HL-60 (cell line): ENCODE measurements at regions not wholly inside any gene's neighbourhood (a gene's known extent, or its start where the extent isn't known, plus 50 kb on each side); places are given as distances from the start of the nearest gene placed in this dataset.
"Not testable (repeated sequence)": the region's sequence is repeated elsewhere in the genome, so short reads cannot be mapped to it uniquely, and the experiment has no call there.

Source experiments
- DNase-seq, 2 experiments: peaks; one replicate each; pipeline ENCODE4 v3.0.0-alpha.2; 2010 to 2020; ENCODE audit warnings: low read depth in 1 of 2, low spot score in 1 of 2
- H3K27ac ChIP-seq: fragments of 250-450 bp; sonication (Bioruptor Pico); replicated peaks from 2 replicates; pipeline ENCODE4 v1.5.1; 2020; ENCODE audit warnings: mild to moderate bottlenecking, moderate library complexity
- H3K27me3 ChIP-seq: fragments of 250-450 bp; sonication (Bioruptor Pico); 2 replicates; pipeline ENCODE4 v1.5.1; 2021; ENCODE audit warnings: mild to moderate bottlenecking, moderate library complexity; ENCODE audit not compliant: insufficient read depth, poor library complexity, severe bottlenecking
- H3K4me3 ChIP-seq: replicated peaks from 2 replicates; pipeline ENCODE4 v1.5.1; 2011; ENCODE audit warnings: mild to moderate bottlenecking, control low read depth, low read length; ENCODE audit not compliant: insufficient read depth
- GABPA ChIP-seq: IDR thresholded peaks from 2 replicates; pipeline ENCODE4 v1.6.1; 2012; ENCODE audit warnings: low read depth
- POLR2AphosphoS5 ChIP-seq: IDR thresholded peaks from 2 replicates; pipeline ENCODE4 v1.6.1; 2012; ENCODE audit warnings: low read depth
- SPI1 ChIP-seq: IDR thresholded peaks from 2 replicates; pipeline ENCODE4 v1.6.1; 2012; ENCODE audit warnings: low read depth, mild to moderate bottlenecking, borderline replicate concordance
- TF ChIP-seq, protein P1 (sequence below): IDR thresholded peaks from one replicate; pipeline ENCODE4 v1.5.1; 2011; ENCODE audit warnings: low read length, control low read depth, inconsistent platforms; ENCODE audit not compliant: insufficient read depth
- TF ChIP-seq, protein P2 (sequence below): IDR thresholded peaks from 2 replicates; pipeline ENCODE4 v1.6.1; 2012; ENCODE audit warnings: low read depth; ENCODE audit not compliant: insufficient replicate concordance

GRCh38 chr7:113751547-113751946, 167.3 kb downstream of the PPP1R3A start:
- Histone ChIP-seq H3K4me3 (no peak overlapping the region), H3K27ac (no peak overlapping the region), H3K27me3 (peaks cover 2% of the 10 kb centered on the region)
- TF ChIP-seq SPI1 (no peak), GABPA (no peak), POLR2AphosphoS5 (no peak)
- TF ChIP-seq, protein P1, sequence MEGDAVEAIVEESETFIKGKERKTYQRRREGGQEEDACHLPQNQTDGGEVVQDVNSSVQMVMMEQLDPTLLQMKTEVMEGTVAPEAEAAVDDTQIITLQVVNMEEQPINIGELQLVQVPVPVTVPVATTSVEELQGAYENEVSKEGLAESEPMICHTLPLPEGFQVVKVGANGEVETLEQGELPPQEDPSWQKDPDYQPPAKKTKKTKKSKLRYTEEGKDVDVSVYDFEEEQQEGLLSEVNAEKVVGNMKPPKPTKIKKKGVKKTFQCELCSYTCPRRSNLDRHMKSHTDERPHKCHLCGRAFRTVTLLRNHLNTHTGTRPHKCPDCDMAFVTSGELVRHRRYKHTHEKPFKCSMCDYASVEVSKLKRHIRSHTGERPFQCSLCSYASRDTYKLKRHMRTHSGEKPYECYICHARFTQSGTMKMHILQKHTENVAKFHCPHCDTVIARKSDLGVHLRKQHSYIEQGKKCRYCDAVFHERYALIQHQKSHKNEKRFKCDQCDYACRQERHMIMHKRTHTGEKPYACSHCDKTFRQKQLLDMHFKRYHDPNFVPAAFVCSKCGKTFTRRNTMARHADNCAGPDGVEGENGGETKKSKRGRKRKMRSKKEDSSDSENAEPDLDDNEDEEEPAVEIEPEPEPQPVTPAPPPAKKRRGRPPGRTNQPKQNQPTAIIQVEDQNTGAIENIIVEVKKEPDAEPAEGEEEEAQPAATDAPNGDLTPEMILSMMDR, result no peak
- TF ChIP-seq, protein P2, sequence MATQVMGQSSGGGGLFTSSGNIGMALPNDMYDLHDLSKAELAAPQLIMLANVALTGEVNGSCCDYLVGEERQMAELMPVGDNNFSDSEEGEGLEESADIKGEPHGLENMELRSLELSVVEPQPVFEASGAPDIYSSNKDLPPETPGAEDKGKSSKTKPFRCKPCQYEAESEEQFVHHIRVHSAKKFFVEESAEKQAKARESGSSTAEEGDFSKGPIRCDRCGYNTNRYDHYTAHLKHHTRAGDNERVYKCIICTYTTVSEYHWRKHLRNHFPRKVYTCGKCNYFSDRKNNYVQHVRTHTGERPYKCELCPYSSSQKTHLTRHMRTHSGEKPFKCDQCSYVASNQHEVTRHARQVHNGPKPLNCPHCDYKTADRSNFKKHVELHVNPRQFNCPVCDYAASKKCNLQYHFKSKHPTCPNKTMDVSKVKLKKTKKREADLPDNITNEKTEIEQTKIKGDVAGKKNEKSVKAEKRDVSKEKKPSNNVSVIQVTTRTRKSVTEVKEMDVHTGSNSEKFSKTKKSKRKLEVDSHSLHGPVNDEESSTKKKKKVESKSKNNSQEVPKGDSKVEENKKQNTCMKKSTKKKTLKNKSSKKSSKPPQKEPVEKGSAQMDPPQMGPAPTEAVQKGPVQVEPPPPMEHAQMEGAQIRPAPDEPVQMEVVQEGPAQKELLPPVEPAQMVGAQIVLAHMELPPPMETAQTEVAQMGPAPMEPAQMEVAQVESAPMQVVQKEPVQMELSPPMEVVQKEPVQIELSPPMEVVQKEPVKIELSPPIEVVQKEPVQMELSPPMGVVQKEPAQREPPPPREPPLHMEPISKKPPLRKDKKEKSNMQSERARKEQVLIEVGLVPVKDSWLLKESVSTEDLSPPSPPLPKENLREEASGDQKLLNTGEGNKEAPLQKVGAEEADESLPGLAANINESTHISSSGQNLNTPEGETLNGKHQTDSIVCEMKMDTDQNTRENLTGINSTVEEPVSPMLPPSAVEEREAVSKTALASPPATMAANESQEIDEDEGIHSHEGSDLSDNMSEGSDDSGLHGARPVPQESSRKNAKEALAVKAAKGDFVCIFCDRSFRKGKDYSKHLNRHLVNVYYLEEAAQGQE, result no peak
- no peak for DNase-seq

DNA sequence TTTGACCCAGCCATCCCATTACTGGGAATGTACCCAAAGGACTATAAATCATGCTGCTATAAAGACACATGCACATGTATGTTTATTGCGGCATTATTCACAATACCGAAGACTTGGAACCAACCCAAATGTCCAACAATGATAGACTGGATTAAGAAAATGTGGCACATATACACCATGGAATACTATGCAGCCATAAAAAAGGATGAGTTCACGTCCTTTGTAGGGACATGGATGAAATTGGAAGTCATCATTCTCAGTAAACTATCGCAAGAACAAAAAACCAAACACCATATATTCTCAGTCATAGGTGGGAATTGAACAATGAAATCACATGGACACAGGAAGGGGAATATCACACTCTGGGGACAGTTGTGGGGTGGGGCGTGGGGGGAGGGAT, 170.4 kb downstream of the PPP1R3A start:
- DNase-seq, H3K4me3 ChIP-seq: not testable (repeated sequence)

DNA sequence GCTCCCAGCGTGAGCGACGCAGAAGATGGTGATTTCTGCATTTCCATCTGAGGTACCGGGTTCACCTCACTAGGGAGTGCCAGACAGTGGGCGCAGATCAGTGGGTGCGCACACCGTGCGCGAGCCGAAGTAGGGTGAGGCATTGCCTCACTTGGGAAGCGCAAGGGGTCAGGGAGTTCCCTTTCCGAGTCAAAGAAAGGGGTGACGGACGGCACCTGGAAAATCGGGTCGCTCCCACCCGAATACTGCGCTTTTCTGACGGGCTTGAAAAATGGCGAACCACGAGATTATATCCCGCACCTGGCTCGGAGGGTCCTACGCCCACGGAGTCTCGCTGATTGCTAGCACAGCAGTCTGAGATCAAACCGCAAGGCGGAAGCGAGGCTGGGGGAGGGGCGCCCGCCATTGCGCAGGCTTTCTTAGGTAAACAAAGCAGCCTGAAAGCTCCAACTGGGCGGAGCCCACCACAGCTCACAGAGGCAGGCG, 175.8 kb downstream of the PPP1R3A start:
- not testable (repeated sequence) for H3K27ac ChIP-seq, DNase-seq, H3K4me3 ChIP-seq, H3K27me3 ChIP-seq

More for the DNA sequence above, 170.4 kb downstream of the PPP1R3A start:
- not testable (repeated sequence) for H3K27me3 ChIP-seq, H3K27ac ChIP-seq

DNA sequence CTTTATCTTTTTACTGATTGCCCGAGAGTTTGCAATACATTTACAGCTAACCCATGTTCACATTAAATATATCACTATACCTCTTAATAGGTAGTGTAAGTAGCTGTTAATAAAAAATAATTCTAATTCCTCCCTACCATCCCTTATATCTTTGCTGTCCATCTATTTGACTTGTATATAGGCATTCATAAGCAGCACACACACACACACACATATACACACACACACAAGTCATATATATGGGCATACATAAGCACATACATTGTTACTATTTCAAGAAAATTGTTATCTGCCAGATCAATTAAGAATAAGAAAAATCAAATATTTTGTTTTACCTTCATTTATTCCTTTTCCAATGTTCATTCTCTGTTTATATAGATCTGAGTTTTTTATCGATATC, 176.4 kb downstream of the PPP1R3A start:
- no peak for DNase-seq

More for the DNA sequence above, 176.4 kb downstream of the PPP1R3A start:
- H3K4me3 ChIP-seq, result no peak overlapping the region
- H3K27me3 ChIP-seq, result no peaks in the 10 kb centered on the region
- no peak for TF ChIP-seq POLR2AphosphoS5
- TF ChIP-seq, protein P1, result no peak
- no peak for TF ChIP-seq GABPA
- TF ChIP-seq, protein P2, result no peak
- no peak for TF ChIP-seq SPI1
- no peak overlapping the region for H3K27ac ChIP-seq
